K562 (cell line): ENCODE measurements at regions not wholly inside any gene's neighbourhood (a gene's known extent, or its start where the extent isn't known, plus 50 kb on each side); places are given as distances from the start of the nearest gene placed in this dataset.

Experiments
- ATAC-seq: fragments of 200-7000 bp; cut with Tn5 transposase; 3 replicates; pipeline ENCODE4 v1.9.1; 2020; ENCODE audit warnings: moderate library complexity
- BruUV-seq: library from RNA; stranded (reverse); fragments of 400-500 nt; replicated peaks from 2 replicates; lab custom pipeline; 2021; lab: Mats Ljungman, UMichigan
- CTCF ChIA-PET: fragments of 300-600 bp; formaldehyde crosslinking; extraction: SDS; loops from one replicate; lab custom pipeline; 2021; ENCODE audit warnings: low intra/inter-chr PET ratio; lab: Yijun Ruan, JAX
- POLR2A ChIA-PET: fragments of 300-600, 350-650 bp; sonication (Branson Sonifier 250); formaldehyde crosslinking; extraction: SDS; loops from one replicate; lab custom pipeline; 2021; ENCODE audit warnings: antibody characterized with exemption, inconsistent platforms; lab: Yijun Ruan, JAX
- DNase-seq, 4 experiments: peaks; one replicate each; pipeline versions ENCODE4 v3.0.0 to v3.0.0-alpha.2; 2011 to 2018; ENCODE audit warnings: low spot score in 3 of 4, mixed read lengths in 3 of 4; ENCODE audit errors: extremely low read depth in 1 of 4
- FAIRE-seq: peaks from 2 replicates; lab custom pipeline; 2011; peaks lifted over from hg19 to GRCh38; lab: Jason Lieb, UNC
- H2AFZ ChIP-seq: 2 replicates; pipeline ENCODE4 v1.6.0; 2011; ENCODE audit warnings: low read depth, low read length, control low read depth, inconsistent platforms
- H3K27ac ChIP-seq: fragments of 200-600 bp; 3 replicates; pipeline ENCODE4 v1.8.0; 2011; ENCODE audit warnings: low read depth, mild to moderate bottlenecking, control low read depth, inconsistent platforms, low read length, moderate library complexity, mixed read lengths; ENCODE audit errors: extremely low read depth
- H3K27me3 ChIP-seq, 2 experiments: fragments of 300-600 bp in 1 of 2; 2 replicates in 1 of 2; 3 replicates in 1 of 2; pipeline versions ENCODE4 v1.6.0 to v1.8.0; 2011; ENCODE audit warnings: inconsistent platforms in 2 of 2, low read length in 2 of 2, mild to moderate bottlenecking in 1 of 2, mixed read lengths in 1 of 2, moderate library complexity in 1 of 2; ENCODE audit not compliant: control insufficient read depth in 2 of 2, insufficient read depth in 2 of 2
- H3K36me3 ChIP-seq: fragments of 300-600 bp; 3 replicates; pipeline ENCODE4 v1.8.0; 2011; ENCODE audit warnings: mild to moderate bottlenecking, low read length, inconsistent platforms; ENCODE audit not compliant: control insufficient read depth, insufficient read depth
- H3K4me1 ChIP-seq, 2 experiments: fragments of 200-600 bp in 1 of 2; replicated peaks in 1 of 2; 2 replicates in 1 of 2; 3 replicates in 1 of 2; pipeline versions ENCODE4 v1.5.1 to v1.8.0; 2011; ENCODE audit warnings: inconsistent platforms in 2 of 2, low read length in 2 of 2, mild to moderate bottlenecking in 1 of 2, mixed read lengths in 1 of 2, moderate library complexity in 1 of 2; ENCODE audit not compliant: control insufficient read depth in 2 of 2, insufficient read depth in 2 of 2
- H3K4me2 ChIP-seq: 2 replicates; pipeline ENCODE4 v1.6.1; 2011; ENCODE audit warnings: low read length, control low read depth, inconsistent platforms, mixed read lengths; ENCODE audit not compliant: insufficient read depth
- H3K4me3 ChIP-seq: fragments of 200-600 bp; sonication (generic), shearing (Covaris generic); 2 replicates; pipeline ENCODE4 v1.5.1; 2016; ENCODE audit warnings: control low read depth, inconsistent platforms
- H3K79me2 ChIP-seq: fragments of 200-600 bp; 3 replicates; pipeline ENCODE4 v1.8.0; 2011; ENCODE audit warnings: low read length, inconsistent platforms; ENCODE audit not compliant: control insufficient read depth, insufficient read depth
- H3K9ac ChIP-seq, 2 experiments: 2 replicates each; pipeline versions ENCODE4 v1.6.0 to v1.6.1; 2011; ENCODE audit warnings: low read depth in 2 of 2, low read length in 2 of 2, control low read depth in 1 of 2, inconsistent platforms in 1 of 2, mild to moderate bottlenecking in 1 of 2, mixed read lengths in 1 of 2; ENCODE audit not compliant: insufficient read depth in 1 of 2
- H3K9me1 ChIP-seq: one replicate; pipeline ENCODE4 v1.6.0; 2011; ENCODE audit warnings: inconsistent platforms, mild to moderate bottlenecking, low read length, moderate library complexity; ENCODE audit not compliant: control insufficient read depth, insufficient read depth
- H3K9me3 ChIP-seq: replicated peaks from 2 replicates; pipeline ENCODE4 v1.5.1; 2011; ENCODE audit warnings: low read depth, low read length, inconsistent platforms; ENCODE audit not compliant: control insufficient read depth, insufficient read depth
- H4K20me1 ChIP-seq: replicated peaks from 2 replicates; pipeline ENCODE4 v1.6.1; 2011; ENCODE audit warnings: low read length, inconsistent platforms, mixed read lengths; ENCODE audit not compliant: control insufficient read depth, insufficient read depth
- ASH1L ChIP-seq: fragments of 450-650 bp; IDR thresholded peaks from 2 replicates; pipeline ENCODE4 v1.6.1; 2018; ENCODE audit warnings: borderline replicate concordance, mild to moderate bottlenecking, low read depth; ENCODE audit not compliant: partially characterized antibody
- BCOR ChIP-seq: fragments of 450-650 bp; IDR thresholded peaks from 2 replicates; pipeline ENCODE4 v1.6.1; 2016
- CCNT2 ChIP-seq: IDR thresholded peaks from 2 replicates; pipeline ENCODE4 v1.6.1; 2011; ENCODE audit warnings: borderline replicate concordance, low read depth, mild to moderate bottlenecking, moderate library complexity, mixed read lengths, low read length; ENCODE audit not compliant: insufficient read length; ENCODE audit errors: extremely low read depth
- FIP1L1 ChIP-seq: fragments of 200-400 bp; formaldehyde crosslinking; IDR thresholded peaks from 2 replicates; pipeline ENCODE4 v1.6.1; 2018; ENCODE audit warnings: mild to moderate bottlenecking, low read depth, low read length; ENCODE audit not compliant: poor library complexity, severe bottlenecking
- GMEB1 ChIP-seq: fragments of 250-450 bp; sonication (Bioruptor Pico); IDR thresholded peaks from 2 replicates; pipeline ENCODE4 v1.4.0; 2020; ENCODE audit warnings: mild to moderate bottlenecking
- HDAC8 ChIP-seq: fragments of 450-650 bp; IDR thresholded peaks from 2 replicates; pipeline ENCODE4 v1.6.1; 2016; ENCODE audit warnings: mild to moderate bottlenecking, missing genetic modification characterization, moderate library complexity, missing compliant biosample characterization
- HMGN3 ChIP-seq: IDR thresholded peaks from 2 replicates; pipeline ENCODE4 v1.6.1; 2011; ENCODE audit warnings: borderline replicate concordance, low read depth, mild to moderate bottlenecking, mixed read lengths, low read length; ENCODE audit not compliant: insufficient read length; ENCODE audit errors: extremely low read depth
- NCOA2 ChIP-seq, 2 experiments: fragments of 450-650 bp; IDR thresholded peaks; 2 replicates each; pipeline ENCODE4 v1.6.1; 2018; ENCODE audit warnings: mild to moderate bottlenecking in 2 of 2, moderate library complexity in 1 of 2; ENCODE audit not compliant: partially characterized antibody in 2 of 2
- SMARCC2 ChIP-seq: fragments of 450-650 bp; IDR thresholded peaks from 2 replicates; pipeline ENCODE4 v1.6.1; 2017; ENCODE audit warnings: antibody characterized with exemption, moderate library complexity, mild to moderate bottlenecking, low read depth
- TSC22D4 ChIP-seq: fragments of 450-650 bp; IDR thresholded peaks from 2 replicates; pipeline ENCODE4 v1.6.1; 2016; ENCODE audit warnings: missing genetic modification characterization, missing biosample characterization, control low read depth
- ZC3H8 ChIP-seq: fragments of 450-650 bp; IDR thresholded peaks from 2 replicates; pipeline ENCODE4 v1.6.1; 2017
- ZNF12 ChIP-seq: sonication (generic); formaldehyde crosslinking; IDR thresholded peaks from 2 replicates; pipeline ENCODE4 v1.4.0; 2020; ENCODE audit warnings: mild to moderate bottlenecking, missing genetic modification reagents
- ZNF280B ChIP-seq: fragments of 250-450 bp; sonication (Bioruptor Pico); IDR thresholded peaks from 2 replicates; pipeline ENCODE4 v1.5.1; 2021; ENCODE audit warnings: mild to moderate bottlenecking
- ZNF644 ChIP-seq: fragments of 200-800 bp; sonication (Bioruptor generic); IDR thresholded peaks from 2 replicates; pipeline ENCODE4 v1.6.1; 2016; ENCODE audit warnings: low read depth, missing genetic modification characterization, missing compliant biosample characterization
- WGBS: fragments of 100-300 bp; shearing (Covaris generic); methylation state at CpG from one replicate; pipeline ENCODE4 v1.1.6; 2016; ENCODE audit warnings: low coverage, mixed read lengths; ENCODE audit not compliant: insufficient coverage; ENCODE audit errors: missing lambda C conversion rate; 5-methylcytosine and 5-hydroxymethylcytosine counted together
- in situ Hi-C: fragments of 300-500 bp; cut with MboI; formaldehyde crosslinking; loops from 4 replicates; pipeline ENCODE4 v1.15.0; 2018; ENCODE audit warnings: inconsistent platforms, mixed read lengths
- intact Hi-C: fragments of 100-400 bp; cut with micrococcal nuclease; formaldehyde crosslinking; loops from 2 replicates; pipeline ENCODE4 v1.14.2; 2022

GRCh38 chr11:128327274-128327673 lies 260.1 kb downstream of the ETS1 start:
- POLR2A ChIA-PET: no interaction called here
- H3K9me1 ChIP-seq: no peaks in the 10 kb centered on the region
- no peaks in the 10 kb centered on the region for H3K27me3 ChIP-seq
- H3K9me3 ChIP-seq: no peaks in the 10 kb centered on the region
- intact Hi-C loops (no loop called here), in situ Hi-C loops (no loop called here)
- H3K4me2 ChIP-seq: no peak overlapping the region
- no peak for FAIRE-seq
- no peak overlapping the region for H3K9ac ChIP-seq
- TF ChIP-seq CCNT2: no peak
- TF ChIP-seq ZNF12: no peak
- TF ChIP-seq HDAC8 (tag): no peak
- TF ChIP-seq ZC3H8: no peak
- TF ChIP-seq ZNF280B (CRISPR knock-in tag): no peak
- no peak for TF ChIP-seq NCOA2 (IDR thresholded peaks at IDR 0.05; ENCODE audit: partially characterized antibody in 2 of 2)
- TF ChIP-seq ASH1L: no peak
- no peak for TF ChIP-seq GMEB1 (CRISPR knock-in tag)
- no peak for TF ChIP-seq HMGN3
- no peak for TF ChIP-seq FIP1L1
- TF ChIP-seq SMARCC2: no peak
- no peak for TF ChIP-seq TSC22D4 (tag)
- TF ChIP-seq BCOR: no peak
- no peak for TF ChIP-seq ZNF644 (tag)
- H3K36me3 ChIP-seq: no peaks in the 10 kb centered on the region
- no peak overlapping the region for H3K4me3 ChIP-seq
- no peaks in the 10 kb centered on the region for H4K20me1 ChIP-seq
- H3K4me1 ChIP-seq: no peaks in the 10 kb centered on the region; a peak in 1 of 5 replicates
- H2AFZ ChIP-seq: no peak overlapping the region
- BruUV-seq: no TSS peak
- H3K79me2 ChIP-seq: no peaks in the 10 kb centered on the region
- no peak overlapping the region for H3K27ac ChIP-seq
- CTCF ChIA-PET: no interaction called here
- 3% methylated on average over 4 of the region's 4 CpGs for WGBS
- ATAC-seq: no peak
- no peak for DNase-seq
